Colonic mucosa (tissue), 4 donors: ENCODE measurements at regions not wholly inside any gene's neighbourhood (a gene's known extent, or its start where the extent isn't known, plus 50 kb on each side); places are given as distances from the start of the nearest gene placed in this dataset.

Experiments
- DNase-seq: peaks from one replicate; pipeline ENCODE4 v3.0.0-alpha.2; 2020
- H3K27ac ChIP-seq: fragments of 200-600 bp; one replicate; pipeline ENCODE4 v1.8.0; 2021
- H3K27me3 ChIP-seq: fragments of 200-600 bp; one replicate; pipeline ENCODE4 v1.8.0; 2021
- H3K36me3 ChIP-seq: fragments of 200-600 bp; one replicate; pipeline ENCODE4 v1.8.0; 2021
- H3K4me1 ChIP-seq: fragments of 200-600 bp; one replicate; pipeline ENCODE4 v1.8.0; 2021; ENCODE audit warnings: mild to moderate bottlenecking
- H3K4me3 ChIP-seq: fragments of 200-600 bp; one replicate; pipeline ENCODE4 v1.8.0; 2021
- H3K9ac ChIP-seq, 2 donors: one replicate each; pipeline ENCODE4 v1.7.0; 2013; ENCODE audit warnings: control low read depth in 2 of 2, low read depth in 2 of 2, low read length in 2 of 2
- H3K9me3 ChIP-seq: fragments of 200-600 bp; one replicate; pipeline ENCODE4 v1.8.0; 2021
- CTCF ChIP-seq: fragments of 200-600 bp; IDR thresholded peaks from one replicate; pipeline ENCODE4 v1.8.0; 2022; ENCODE audit warnings: antibody characterized with exemption, mild to moderate bottlenecking
- intact Hi-C: fragments of 100-400 bp; cut with DNase I; formaldehyde crosslinking; loops from one replicate; pipeline ENCODE4 v1.14.1; 2022
- donor health status: healthy.
- donor health status: DM: no; HTN: no; CAD: no.
- donor health status: DM: no; HTN: no; CAD: no.

- Histone ChIP-seq H3K9me3 (no peaks in the 10 kb centered on the region), H3K9ac (no peak overlapping the region), H3K4me1 (no peaks in the 10 kb centered on the region), H3K36me3 (no peaks in the 10 kb centered on the region), H3K4me3 (no peak overlapping the region), H3K27ac (no peak overlapping the region), H3K27me3 (no peaks in the 10 kb centered on the region)
- TF ChIP-seq CTCF = no peak
- DNase-seq = no peak
- intact Hi-C loops = no loop called here
Measured at GRCh38 chr18:55864281-55864680, 276.3 kb upstream of the TCF4 start.

- H3K4me3 ChIP-seq = no peak overlapping the region
- DNase-seq = no peak
- H3K9me3 ChIP-seq = no peaks in the 10 kb centered on the region
- no peak overlapping the region for H3K9ac ChIP-seq
- no peak overlapping the region for H3K27ac ChIP-seq
- no peak for TF ChIP-seq CTCF
- H3K36me3 ChIP-seq = no peaks in the 10 kb centered on the region
- intact Hi-C loops = no loop called here
- no peaks in the 10 kb centered on the region for H3K27me3 ChIP-seq
- no peaks in the 10 kb centered on the region for H3K4me1 ChIP-seq
Measured at GRCh38 chr18:55863876-55864275, 275.9 kb upstream of the TCF4 start.

- TF ChIP-seq CTCF = no peak
Measured at GRCh38 chr18:55863391-55863706, 275.4 kb upstream of the TCF4 start.

GRCh38 chr18:55862693-55863390, 274.9 kb upstream of the TCF4 start:
- H3K27ac ChIP-seq = no peak overlapping the region
- DNase-seq = no peak
- TF ChIP-seq CTCF = no peak
- no peak overlapping the region for H3K4me3 ChIP-seq
- no peaks in the 10 kb centered on the region for H3K4me1 ChIP-seq
- no peaks in the 10 kb centered on the region for H3K9me3 ChIP-seq
- H3K9ac ChIP-seq = no peak overlapping the region
- H3K27me3 ChIP-seq = no peaks in the 10 kb centered on the region
- H3K36me3 ChIP-seq = no peaks in the 10 kb centered on the region
- intact Hi-C loops = no loop called here

More at GRCh38 chr18:55863391-55863706, 275.4 kb upstream of the TCF4 start:
- no peak for DNase-seq
- intact Hi-C loops = no loop called here
- Histone ChIP-seq H3K27ac (no peak overlapping the region), H3K4me3 (no peak overlapping the region), H3K4me1 (no peaks in the 10 kb centered on the region), H3K36me3 (no peaks in the 10 kb centered on the region), H3K9me3 (no peaks in the 10 kb centered on the region), H3K9ac (no peak overlapping the region), H3K27me3 (no peaks in the 10 kb centered on the region)

- no peak overlapping the region for H3K27ac ChIP-seq
- intact Hi-C loops = no loop called here
- H3K9ac ChIP-seq = no peak overlapping the region
- H3K36me3 ChIP-seq = no peaks in the 10 kb centered on the region
- H3K9me3 ChIP-seq = no peaks in the 10 kb centered on the region
- H3K4me3 ChIP-seq = no peak overlapping the region
- no peak for TF ChIP-seq CTCF
- H3K4me1 ChIP-seq = no peaks in the 10 kb centered on the region
- DNase-seq = no peak
- no peaks in the 10 kb centered on the region for H3K27me3 ChIP-seq
Measured at GRCh38 chr18:55861266-55861665, 273.3 kb upstream of the TCF4 start.
